ENCODE measurements at regions not wholly inside any gene's neighbourhood (a gene's known extent, or its start where the extent isn't known, plus 50 kb on each side); places are given as distances from the start of the nearest gene placed in this dataset.

- TF ChIP-seq, protein P1, sequence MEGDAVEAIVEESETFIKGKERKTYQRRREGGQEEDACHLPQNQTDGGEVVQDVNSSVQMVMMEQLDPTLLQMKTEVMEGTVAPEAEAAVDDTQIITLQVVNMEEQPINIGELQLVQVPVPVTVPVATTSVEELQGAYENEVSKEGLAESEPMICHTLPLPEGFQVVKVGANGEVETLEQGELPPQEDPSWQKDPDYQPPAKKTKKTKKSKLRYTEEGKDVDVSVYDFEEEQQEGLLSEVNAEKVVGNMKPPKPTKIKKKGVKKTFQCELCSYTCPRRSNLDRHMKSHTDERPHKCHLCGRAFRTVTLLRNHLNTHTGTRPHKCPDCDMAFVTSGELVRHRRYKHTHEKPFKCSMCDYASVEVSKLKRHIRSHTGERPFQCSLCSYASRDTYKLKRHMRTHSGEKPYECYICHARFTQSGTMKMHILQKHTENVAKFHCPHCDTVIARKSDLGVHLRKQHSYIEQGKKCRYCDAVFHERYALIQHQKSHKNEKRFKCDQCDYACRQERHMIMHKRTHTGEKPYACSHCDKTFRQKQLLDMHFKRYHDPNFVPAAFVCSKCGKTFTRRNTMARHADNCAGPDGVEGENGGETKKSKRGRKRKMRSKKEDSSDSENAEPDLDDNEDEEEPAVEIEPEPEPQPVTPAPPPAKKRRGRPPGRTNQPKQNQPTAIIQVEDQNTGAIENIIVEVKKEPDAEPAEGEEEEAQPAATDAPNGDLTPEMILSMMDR (conservative IDR thresholded peaks at IDR 0.05) = no peak
- Histone ChIP-seq H3K27me3 (ENCODE audit: control insufficient read depth, insufficient read depth, low read length, poor library complexity, severe bottlenecking) (no peaks in the 10 kb centered on the region), H3K9ac (ENCODE audit: extremely low read depth, low read length, poor library complexity, severe bottlenecking) (no peak overlapping the region), H3K9me3 (ENCODE audit: control insufficient read depth, low read length) (no peaks in the 10 kb centered on the region), H3K27ac (ENCODE audit: low read depth, low read length) (no peak overlapping the region), H3K4me1 (ENCODE audit: control insufficient read depth, insufficient read depth, low read length) (peaks cover 4% of the 10 kb centered on the region), H3K36me3 (ENCODE audit: control insufficient read depth, insufficient read depth, low read length) (no peaks in the 10 kb centered on the region), H3K4me3 (ENCODE audit: low read length) (no peak overlapping the region)
- 87 to 90% methylated on average over 2 to 4 of the region's 5 CpGs for WGBS, 2 experiments (ENCODE audit: insufficient coverage in 1 of 2, insufficient read length in 1 of 2)
- no peaks in the 10 kb centered on the region for H3K36me3 Mint-ChIP-seq (ENCODE audit: low read depth)
- H3K9me3 Mint-ChIP-seq = no peaks in the 10 kb centered on the region
- DNase-seq = no peak
- no peak overlapping the region for H3K27ac Mint-ChIP-seq
- H3K4me3 Mint-ChIP-seq = no peak overlapping the region
- no peaks in the 10 kb centered on the region for H3K27me3 Mint-ChIP-seq (ENCODE audit: insufficient read depth)
- peaks cover 3% of the 10 kb centered on the region for H3K4me1 Mint-ChIP-seq
Measured at GRCh38 chr5:107277485-107278125, 393.1 kb downstream of the EFNA5 start.

DNA sequence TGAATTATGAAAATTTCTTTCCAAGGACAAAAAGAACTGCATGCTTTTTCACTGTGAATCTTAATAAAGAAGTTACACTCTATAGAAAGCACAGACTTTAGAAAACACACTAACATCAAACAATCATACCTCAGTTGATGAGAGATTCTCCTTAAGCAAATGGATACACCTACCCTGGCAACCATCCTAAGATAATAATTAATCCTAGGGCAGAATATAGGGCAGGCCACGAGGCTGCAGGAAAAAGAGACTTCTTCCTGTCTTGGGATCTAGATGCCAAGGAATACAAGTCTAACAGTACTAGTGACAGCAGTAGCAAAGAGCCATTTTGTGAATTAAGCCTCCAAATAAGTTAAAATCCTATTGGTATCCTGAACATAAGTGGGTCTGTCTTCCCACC, 395.4 kb downstream of the EFNA5 start:
- Histone ChIP-seq H3K27me3 (ENCODE audit: control insufficient read depth, insufficient read depth, low read length, poor library complexity, severe bottlenecking) (no peaks in the 10 kb centered on the region), H3K4me3 (ENCODE audit: low read length) (no peak overlapping the region), H3K36me3 (ENCODE audit: control insufficient read depth, insufficient read depth, low read length) (no peaks in the 10 kb centered on the region), H3K9ac (ENCODE audit: extremely low read depth, low read length, poor library complexity, severe bottlenecking) (no peak overlapping the region), H3K4me1 (ENCODE audit: control insufficient read depth, insufficient read depth, low read length) (peaks cover 7% of the 10 kb centered on the region), H3K9me3 (ENCODE audit: control insufficient read depth, low read length) (no peaks in the 10 kb centered on the region), H3K27ac (ENCODE audit: low read depth, low read length) (no peak overlapping the region)
- WGBS, 2 experiments (ENCODE audit: insufficient coverage in 1 of 2, insufficient read length in 1 of 2) = 53% methylated on average over 1 of the region's 1 CpG; no CpG with 5 or more reads in 1 of the 2 experiments
- no peak overlapping the region for H3K27ac Mint-ChIP-seq
- DNase-seq = no peak
- no peaks in the 10 kb centered on the region for H3K27me3 Mint-ChIP-seq (ENCODE audit: insufficient read depth)
- H3K9me3 Mint-ChIP-seq = no peaks in the 10 kb centered on the region
- no peak overlapping the region for H3K4me3 Mint-ChIP-seq
- TF ChIP-seq, protein P1 (conservative IDR thresholded peaks at IDR 0.05) = no peak
- no peaks in the 10 kb centered on the region for H3K36me3 Mint-ChIP-seq (ENCODE audit: low read depth)
- peaks cover 8% of the 10 kb centered on the region for H3K4me1 Mint-ChIP-seq

DNA sequence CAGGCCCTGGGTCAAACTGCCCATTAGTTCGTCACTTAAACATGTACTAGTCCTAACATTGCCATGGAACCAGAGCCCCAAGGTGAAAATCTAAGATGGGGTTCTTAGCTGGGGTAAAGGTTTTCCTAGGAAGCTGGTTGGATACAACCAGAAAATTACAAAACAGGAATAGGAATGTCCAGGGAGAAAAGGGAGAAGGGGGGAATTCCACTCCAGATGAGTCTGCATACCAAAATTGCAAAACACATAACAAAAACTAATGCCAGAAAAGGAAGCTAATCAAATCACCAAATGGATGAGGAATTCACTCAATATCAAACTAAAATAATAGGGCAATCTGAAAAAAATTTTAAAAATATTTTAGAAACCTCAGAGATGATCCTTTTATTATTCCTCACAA, 396.2 kb downstream of the EFNA5 start:
- peaks cover 7% of the 10 kb centered on the region for H3K4me1 ChIP-seq (ENCODE audit: control insufficient read depth, insufficient read depth, low read length)
- 95% methylated on average over 1 of the region's 1 CpG; no CpG with 5 or more reads in 1 of the 2 experiments for WGBS, 2 experiments (ENCODE audit: insufficient coverage in 1 of 2, insufficient read length in 1 of 2)
- Mint-ChIP-seq H3K27ac (no peak overlapping the region), H3K4me3 (no peak overlapping the region), H3K9me3 (no peaks in the 10 kb centered on the region), H3K36me3 (ENCODE audit: low read depth) (no peaks in the 10 kb centered on the region), H3K27me3 (ENCODE audit: insufficient read depth) (no peaks in the 10 kb centered on the region), H3K4me1 (peaks cover 8% of the 10 kb centered on the region)
- no peaks in the 10 kb centered on the region for H3K27me3 ChIP-seq (ENCODE audit: control insufficient read depth, insufficient read depth, low read length, poor library complexity, severe bottlenecking)
- DNase-seq = no peak
- no peak overlapping the region for H3K4me3 ChIP-seq (ENCODE audit: low read length)
- H3K36me3 ChIP-seq (ENCODE audit: control insufficient read depth, insufficient read depth, low read length) = no peaks in the 10 kb centered on the region
- H3K9me3 ChIP-seq (ENCODE audit: control insufficient read depth, low read length) = no peaks in the 10 kb centered on the region
- H3K27ac ChIP-seq (ENCODE audit: low read depth, low read length) = no peak overlapping the region
- no peak overlapping the region for H3K9ac ChIP-seq (ENCODE audit: extremely low read depth, low read length, poor library complexity, severe bottlenecking)
- TF ChIP-seq, protein P1 (conservative IDR thresholded peaks at IDR 0.05) = no peak

Data from endodermal cell (in vitro differentiated cells).